Fibroblast of lung (primary cell): ENCODE measurements at regions not wholly inside any gene's neighbourhood (a gene's known extent, or its start where the extent isn't known, plus 50 kb on each side); places are given as distances from the start of the nearest gene placed in this dataset.

Source experiments
- DNase-seq, 2 donors: peaks; one replicate each; pipeline versions ENCODE4 v3.0.0 to v3.0.0-alpha.2; 2010; ENCODE audit warnings: low read depth in 2 of 2
- H2AFZ ChIP-seq: 2 replicates; pipeline ENCODE4 v1.5.1; 2012; ENCODE audit warnings: low read length, control low read depth, inconsistent platforms
- H3K27ac ChIP-seq: 2 replicates; pipeline ENCODE4 v1.5.1; 2011; ENCODE audit warnings: low read length, control low read depth; ENCODE audit not compliant: insufficient read depth
- H3K27me3 ChIP-seq: 2 replicates; pipeline ENCODE4 v1.5.1; 2011; ENCODE audit warnings: mild to moderate bottlenecking, low read length; ENCODE audit not compliant: control insufficient read depth, insufficient read depth
- H3K36me3 ChIP-seq: 2 replicates; pipeline ENCODE4 v1.5.1; 2011; ENCODE audit warnings: low read length; ENCODE audit not compliant: control insufficient read depth, insufficient read depth
- H3K4me1 ChIP-seq: 2 replicates; pipeline ENCODE4 v1.5.1; 2011; ENCODE audit warnings: low read length; ENCODE audit not compliant: control insufficient read depth, insufficient read depth; ENCODE audit errors: extremely low read depth
- H3K4me2 ChIP-seq: 2 replicates; pipeline ENCODE4 v1.5.1; 2011; ENCODE audit warnings: low read length, control low read depth; ENCODE audit not compliant: insufficient read depth; ENCODE audit errors: extremely low read depth
- H3K4me3 ChIP-seq, 4 experiments: fragments of 200-600 bp in 1 of 4; sonication (generic) in 1 of 4; replicated peaks in 1 of 4; 2 replicates each; pipeline ENCODE4 v1.5.1; 2011 to 2016; ENCODE audit warnings: low read length in 4 of 4, low read depth in 3 of 4, mild to moderate bottlenecking in 3 of 4, control low read depth in 2 of 4, inconsistent platforms in 1 of 4, mixed read lengths in 1 of 4; ENCODE audit not compliant: insufficient read depth in 1 of 4; ENCODE audit errors: control extremely low read depth in 1 of 4
- H3K79me2 ChIP-seq: 2 replicates; pipeline ENCODE4 v1.5.1; 2012; ENCODE audit warnings: mild to moderate bottlenecking, low read length, inconsistent platforms; ENCODE audit not compliant: control insufficient read depth, insufficient read depth
- H3K9ac ChIP-seq: 2 replicates; pipeline ENCODE4 v1.5.1; 2011; ENCODE audit warnings: mild to moderate bottlenecking, low read length, control low read depth; ENCODE audit not compliant: insufficient read depth
- H3K9me3 ChIP-seq: 2 replicates; pipeline ENCODE4 v1.5.1; 2012; ENCODE audit warnings: low read depth, low read length; ENCODE audit not compliant: control insufficient read depth, insufficient read depth
- H4K20me1 ChIP-seq: 2 replicates; pipeline ENCODE4 v1.5.1; 2011; ENCODE audit warnings: low read length; ENCODE audit not compliant: control insufficient read depth, insufficient read depth; ENCODE audit errors: extremely low read depth
- CTCF ChIP-seq, 2 donors: IDR thresholded peaks in 1 of 2; conservative IDR thresholded peaks in 1 of 2; 1 replicate in 1 of 2; 2 replicates in 1 of 2; pipeline ENCODE4 v1.5.1; 2011 to 2012; ENCODE audit warnings: low read length in 2 of 2, control low read depth in 1 of 2, inconsistent platforms in 1 of 2, low read depth in 1 of 2, mild to moderate bottlenecking in 1 of 2
- EZH2 ChIP-seq: IDR thresholded peaks from 2 replicates; pipeline ENCODE4 v1.5.1; 2012; ENCODE audit warnings: low read length, control low read depth, mild to moderate bottlenecking; ENCODE audit errors: missing control alignments

DNA sequence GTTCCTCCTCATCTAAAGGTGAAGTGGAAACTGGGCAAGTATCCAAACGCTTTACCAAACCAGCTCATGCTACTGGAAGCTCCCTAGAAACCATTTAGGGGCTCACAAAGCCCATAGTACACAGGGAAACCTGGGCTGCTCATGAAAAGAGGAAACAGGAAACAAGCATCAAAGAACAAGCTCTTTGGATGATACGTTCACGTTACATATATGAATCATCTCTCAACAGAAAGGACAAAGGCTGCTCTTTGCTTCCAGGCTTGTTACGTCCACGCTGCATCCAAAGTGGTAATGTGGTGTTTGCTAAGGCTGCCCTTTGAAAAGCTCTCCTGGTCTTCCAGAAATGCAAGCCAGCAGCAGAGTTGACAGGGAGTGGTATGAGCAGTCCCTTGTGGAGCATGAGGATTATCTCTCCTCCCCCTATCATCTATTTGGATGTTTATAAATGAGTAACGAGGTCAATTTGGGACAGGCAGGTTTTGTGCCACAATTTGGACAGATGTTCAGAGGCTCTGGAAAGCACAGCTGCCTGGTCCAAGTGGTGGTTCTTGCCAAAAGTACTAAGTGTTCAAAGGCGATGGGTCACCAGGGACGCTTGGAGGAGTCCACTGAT lies 98.0 kb upstream of the RORA start:
- no peak overlapping the region for H3K4me3 ChIP-seq
- no peaks in the 10 kb centered on the region for H3K4me1 ChIP-seq
- no peaks in the 10 kb centered on the region for H3K36me3 ChIP-seq
- H3K4me2 ChIP-seq, result no peak overlapping the region
- no peak for TF ChIP-seq EZH2
- no peak for TF ChIP-seq CTCF (conservative IDR thresholded peaks at IDR 0.05 in 1 of 2, IDR thresholded peaks at IDR 0.05 in 1 of 2; ENCODE audit: low read depth in 1 of 2, low read length in 2 of 2)
- peak in 1 of 2 donors; percentile 1 for DNase-seq
- H4K20me1 ChIP-seq, result no peaks in the 10 kb centered on the region
- no peaks in the 10 kb centered on the region for H3K27me3 ChIP-seq
- H3K27ac ChIP-seq, result no peak overlapping the region
- no peak overlapping the region for H2AFZ ChIP-seq
- no peaks in the 10 kb centered on the region for H3K79me2 ChIP-seq
- no peaks in the 10 kb centered on the region for H3K9me3 ChIP-seq
- H3K9ac ChIP-seq, result no peak overlapping the region

- Histone ChIP-seq H4K20me1 (no peaks in the 10 kb centered on the region), H3K9me3 (no peaks in the 10 kb centered on the region), H3K79me2 (no peaks in the 10 kb centered on the region), H3K9ac (no peak overlapping the region), H3K4me1 (no peaks in the 10 kb centered on the region), H3K4me2 (no peak overlapping the region), H3K4me3 (no peak overlapping the region), H3K36me3 (no peaks in the 10 kb centered on the region), H3K27ac (no peak overlapping the region), H3K27me3 (peaks cover 3% of the 10 kb centered on the region), H2AFZ (no peak overlapping the region)
- DNase-seq, result no peak
- TF ChIP-seq CTCF (conservative IDR thresholded peaks at IDR 0.05 in 1 of 2, IDR thresholded peaks at IDR 0.05 in 1 of 2; ENCODE audit: low read depth in 1 of 2, low read length in 2 of 2), result no peak
- TF ChIP-seq EZH2, result no peak
Measured at GRCh38 chr15:61319892-61320291, 90.8 kb upstream of the RORA start.

DNA sequence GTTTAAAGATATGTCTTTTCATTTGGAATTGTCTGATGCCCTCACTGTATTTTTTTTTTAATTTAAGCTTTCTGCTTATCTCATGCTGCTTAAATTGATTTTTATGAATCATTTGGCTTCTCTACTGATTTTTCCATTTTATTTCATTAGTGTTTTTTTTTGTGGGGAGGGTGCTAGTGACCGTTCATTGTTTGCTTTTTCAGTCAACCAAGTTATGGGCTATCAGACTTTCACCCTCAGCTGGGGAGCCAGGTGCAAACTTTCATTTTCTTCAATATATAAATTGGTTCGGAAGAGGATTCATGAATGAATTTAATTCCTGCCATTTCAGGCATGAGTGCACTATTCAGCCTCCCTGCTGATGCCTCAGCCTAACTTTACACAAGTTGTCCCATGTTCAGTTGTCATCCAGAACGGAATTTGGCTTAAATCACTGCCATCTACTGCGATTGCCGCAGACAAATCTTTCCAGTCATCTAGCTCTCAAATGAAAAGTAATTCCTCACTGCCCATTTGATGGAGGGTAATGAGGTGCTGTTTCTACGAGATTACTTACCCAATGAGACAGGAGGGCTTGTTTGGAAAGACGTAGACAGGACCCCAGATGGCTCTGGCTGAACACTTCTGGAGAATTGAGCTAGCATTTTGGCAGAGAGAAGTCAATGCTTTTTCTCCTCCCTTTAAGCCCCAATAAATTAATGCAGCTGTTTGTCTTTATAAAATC lies 89.9 kb upstream of the RORA start:
- H3K4me2 ChIP-seq, result no peak overlapping the region
- H3K27me3 ChIP-seq, result peaks cover 3% of the 10 kb centered on the region
- H3K4me3 ChIP-seq, result no peak overlapping the region
- no peaks in the 10 kb centered on the region for H3K36me3 ChIP-seq
- H3K9me3 ChIP-seq, result no peaks in the 10 kb centered on the region
- no peak for DNase-seq
- H4K20me1 ChIP-seq, result no peaks in the 10 kb centered on the region
- H2AFZ ChIP-seq, result no peak overlapping the region
- no peak overlapping the region for H3K27ac ChIP-seq
- TF ChIP-seq CTCF (conservative IDR thresholded peaks at IDR 0.05 in 1 of 2, IDR thresholded peaks at IDR 0.05 in 1 of 2; ENCODE audit: low read depth in 1 of 2, low read length in 2 of 2), result no peak
- no peak for TF ChIP-seq EZH2
- no peaks in the 10 kb centered on the region for H3K79me2 ChIP-seq
- H3K4me1 ChIP-seq, result no peaks in the 10 kb centered on the region
- H3K9ac ChIP-seq, result no peak overlapping the region
